ENCODE measurements at regions not wholly inside any gene's neighbourhood (a gene's known extent, or its start where the extent isn't known, plus 50 kb on each side); places are given as distances from the start of the nearest gene placed in this dataset.

GRCh38 chr15:66898656-66899386 is 166.6 kb upstream of the SMAD3 start:
- Histone ChIP-seq H3K36me3 (no peaks in the 10 kb centered on the region), H3K27me3 (no peaks in the 10 kb centered on the region), H3K27ac (no peak overlapping the region), H3K4me3 (no peak overlapping the region), H3K4me1 (no peaks in the 10 kb centered on the region), H3K9me3 (no peaks in the 10 kb centered on the region)
- intact Hi-C loops (cut with DNase I) = no loop called here
- ATAC-seq (no peak), DNase-seq (no peak)
- TF ChIP-seq CTCF (IDR thresholded peaks at IDR 0.05) = no peak

- DNase-seq = no peak
- intact Hi-C loops (cut with DNase I) = no loop called here
Observed at GRCh38 chr15:66899555-66900350, 165.6 kb upstream of the SMAD3 start.

GRCh38 chr15:66900586-66901310 is 164.7 kb upstream of the SMAD3 start:
- no peak for TF ChIP-seq CTCF (IDR thresholded peaks at IDR 0.05)
- H3K27me3 ChIP-seq = no peaks in the 10 kb centered on the region
- intact Hi-C loops (cut with DNase I) = no loop called here
- no peaks in the 10 kb centered on the region for H3K9me3 ChIP-seq
- H3K27ac ChIP-seq = no peak overlapping the region
- ATAC-seq = no peak
- no peaks in the 10 kb centered on the region for H3K4me1 ChIP-seq
- no peak overlapping the region for H3K4me3 ChIP-seq
- H3K36me3 ChIP-seq = no peaks in the 10 kb centered on the region
- no peak for DNase-seq

More at GRCh38 chr15:66899555-66900350, 165.6 kb upstream of the SMAD3 start:
- Histone ChIP-seq H3K36me3 (no peaks in the 10 kb centered on the region), H3K27me3 (no peaks in the 10 kb centered on the region), H3K9me3 (no peaks in the 10 kb centered on the region), H3K27ac (no peak overlapping the region), H3K4me1 (no peaks in the 10 kb centered on the region), H3K4me3 (no peak overlapping the region)
- no peak for ATAC-seq
- no peak for TF ChIP-seq CTCF (IDR thresholded peaks at IDR 0.05)

- no peak for TF ChIP-seq CTCF (IDR thresholded peaks at IDR 0.05)
- Histone ChIP-seq H3K27me3 (no peaks in the 10 kb centered on the region), H3K27ac (no peak overlapping the region), H3K4me1 (no peaks in the 10 kb centered on the region), H3K4me3 (no peak overlapping the region), H3K36me3 (no peaks in the 10 kb centered on the region), H3K9me3 (no peaks in the 10 kb centered on the region)
- ATAC-seq = no peak
- intact Hi-C loops (cut with DNase I) = no loop called here
- DNase-seq = no peak
Observed at GRCh38 chr15:66901336-66902100, 163.9 kb upstream of the SMAD3 start.
